ENCODE measurements at regions not wholly inside any gene's neighbourhood (a gene's known extent, or its start where the extent isn't known, plus 50 kb on each side); places are given as distances from the start of the nearest gene placed in this dataset.
"Not testable (repeated sequence)": the region's sequence is repeated elsewhere in the genome, so short reads cannot be mapped to it uniquely, and the experiment has no call there.

DNA sequence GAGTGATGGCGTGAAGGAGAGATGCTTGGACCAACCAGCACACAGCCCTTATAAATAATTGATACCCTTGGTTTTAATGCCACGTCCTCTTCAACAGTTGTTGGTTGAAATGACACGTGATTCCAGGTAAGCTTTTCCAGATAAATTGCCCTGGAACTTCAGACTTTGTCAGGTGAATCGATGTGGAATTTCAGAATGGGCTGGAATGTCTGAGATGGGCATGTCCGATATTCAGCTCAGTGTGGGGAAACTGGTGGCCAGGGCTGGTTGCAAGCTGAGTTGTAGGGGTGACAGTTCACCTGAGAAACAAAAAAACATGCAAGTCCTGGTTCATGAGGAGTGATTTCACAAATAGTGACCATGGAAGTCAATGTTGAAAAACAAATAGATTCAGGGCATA, 104.0 kb upstream of the PRKX start:
- in situ Hi-C loops (cut with MboI; ENCODE audit: low sequenced_read_pairs), result not testable (repeated sequence)

DNA sequence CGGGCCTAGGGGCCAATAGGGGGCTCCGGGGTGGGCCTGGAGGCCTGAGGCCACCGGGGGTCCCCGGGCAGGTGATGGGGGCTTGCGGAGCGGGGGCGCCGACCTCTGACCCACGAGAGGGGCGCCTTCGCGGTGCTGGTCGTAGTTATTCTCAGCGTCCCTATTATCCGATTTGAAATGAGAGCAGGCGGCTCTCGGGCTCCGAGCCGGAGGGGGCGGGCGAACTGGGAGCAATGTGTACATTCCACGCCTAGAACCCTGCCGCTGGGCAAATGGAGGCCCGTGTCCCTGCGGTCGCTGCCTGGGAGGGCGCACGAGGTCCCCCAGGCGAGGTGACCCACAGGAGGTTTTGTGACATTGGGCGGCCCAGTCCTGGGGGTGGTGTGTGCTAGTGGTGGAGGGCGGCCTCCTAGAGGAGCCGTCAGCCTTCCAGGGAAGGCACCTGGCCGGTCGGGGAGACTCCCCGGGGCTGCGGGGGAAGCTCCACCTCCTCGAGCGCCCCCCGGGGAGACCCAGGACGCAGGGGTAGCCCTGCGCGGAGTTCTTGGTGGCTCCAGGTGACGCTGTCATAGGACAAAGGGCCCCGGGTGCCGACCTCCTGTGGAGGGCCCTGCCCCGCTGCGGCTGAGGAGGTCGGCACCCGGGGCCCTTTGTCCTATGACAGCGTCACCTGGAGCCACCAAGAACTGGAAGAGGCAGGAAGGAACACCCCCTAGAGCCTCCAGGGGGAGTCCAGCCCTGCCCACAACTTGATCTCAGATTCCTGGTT, 102.6 kb upstream of the PRKX start:
- in situ Hi-C loops (cut with MboI; ENCODE audit: low sequenced_read_pairs), result no loop called here

DNA sequence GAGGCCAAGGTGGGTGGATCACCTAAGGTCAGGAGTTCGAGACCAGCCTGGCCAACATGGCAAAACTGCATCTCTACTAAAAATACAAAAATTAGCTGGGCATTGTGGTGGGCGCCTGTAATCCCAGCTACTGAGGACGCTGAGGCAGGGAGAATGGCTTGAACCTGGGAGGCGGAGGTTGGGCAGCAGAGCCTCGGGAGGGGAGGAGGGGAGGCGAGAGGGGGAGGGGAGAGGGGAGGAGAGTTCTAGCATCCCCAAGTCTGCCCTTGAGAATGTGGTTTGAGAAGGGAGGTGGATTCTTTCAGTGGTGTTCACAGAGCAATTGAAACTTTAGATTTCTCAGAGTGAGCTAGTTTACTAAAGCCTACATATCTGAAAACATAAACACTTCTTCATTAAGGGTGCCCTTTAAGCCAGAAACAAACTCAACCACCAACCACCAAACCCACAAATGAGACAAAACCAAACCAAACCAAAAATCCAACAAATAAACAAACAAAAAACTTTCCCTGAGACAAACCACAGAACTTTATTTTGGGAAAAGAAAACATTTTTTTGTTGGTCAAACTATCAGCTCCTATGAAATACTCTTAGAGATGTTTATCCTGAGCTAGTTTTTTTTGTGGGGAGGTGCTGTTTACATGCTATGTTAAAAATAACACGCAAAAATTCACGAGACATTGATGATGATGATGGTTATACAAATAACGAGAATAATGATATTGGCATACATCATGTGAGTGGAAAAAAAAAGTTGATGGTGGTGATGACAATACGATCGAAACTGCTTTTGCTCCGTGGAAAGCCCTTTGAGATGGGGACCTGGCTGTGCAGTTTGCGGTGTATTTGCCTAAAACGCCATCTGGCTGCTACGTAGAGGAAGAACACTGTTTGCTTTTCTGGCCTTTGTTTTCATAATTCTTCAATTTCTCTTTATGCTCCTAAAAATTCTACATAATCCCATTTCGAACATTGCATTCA, 98.2 kb upstream of the PRKX start:
- in situ Hi-C loops (cut with MboI; ENCODE audit: low sequenced_read_pairs), result no loop called here

- in situ Hi-C loops (cut with MboI; ENCODE audit: low sequenced_read_pairs), result no loop called here
These were observed 94.5 kb upstream of the PRKX start for GRCh38 chrX:3807906-3808305.

DNA sequence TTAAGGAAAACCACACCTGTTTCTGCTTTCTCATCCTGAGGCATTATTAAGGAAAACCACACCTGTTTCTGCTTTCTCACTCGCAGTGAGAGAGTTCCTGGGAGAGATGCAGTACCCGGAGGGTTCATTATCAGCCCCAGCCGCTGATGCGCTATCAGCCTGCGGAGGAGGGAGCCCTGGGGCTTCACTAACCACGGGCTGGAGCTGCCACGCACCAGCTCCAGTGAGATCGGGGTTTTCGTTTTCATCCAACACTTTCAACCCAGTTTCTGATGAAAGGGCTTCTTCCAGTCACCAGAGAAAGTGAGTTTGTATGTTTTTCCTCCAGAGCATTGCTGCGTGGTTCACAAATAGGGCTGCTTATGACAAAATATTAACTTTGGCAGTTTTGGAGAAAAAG, 93.2 kb upstream of the PRKX start:
- in situ Hi-C loops (cut with MboI; ENCODE audit: low sequenced_read_pairs), result no loop called here

DNA sequence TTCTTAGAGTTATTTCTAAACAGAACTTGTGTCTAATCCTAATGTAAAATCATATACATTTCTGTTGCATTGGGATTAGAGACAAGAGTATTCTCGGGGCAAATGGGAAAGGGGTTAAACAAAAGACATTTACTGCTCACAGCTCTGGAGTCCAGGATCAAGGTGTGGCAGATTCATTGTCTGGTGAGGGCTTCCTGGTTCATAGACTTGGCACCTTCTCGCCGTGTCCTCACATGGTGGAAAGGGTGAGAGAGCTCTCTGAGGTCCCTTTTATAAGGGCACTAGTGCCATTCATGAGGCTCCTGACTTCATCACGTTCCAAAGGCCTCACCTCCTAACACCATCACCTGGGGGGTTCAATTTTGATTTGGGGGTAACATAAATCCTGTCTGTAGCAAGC, 90.3 kb upstream of the PRKX start:
- in situ Hi-C loops (cut with MboI; ENCODE audit: low sequenced_read_pairs), result no loop called here

DNA sequence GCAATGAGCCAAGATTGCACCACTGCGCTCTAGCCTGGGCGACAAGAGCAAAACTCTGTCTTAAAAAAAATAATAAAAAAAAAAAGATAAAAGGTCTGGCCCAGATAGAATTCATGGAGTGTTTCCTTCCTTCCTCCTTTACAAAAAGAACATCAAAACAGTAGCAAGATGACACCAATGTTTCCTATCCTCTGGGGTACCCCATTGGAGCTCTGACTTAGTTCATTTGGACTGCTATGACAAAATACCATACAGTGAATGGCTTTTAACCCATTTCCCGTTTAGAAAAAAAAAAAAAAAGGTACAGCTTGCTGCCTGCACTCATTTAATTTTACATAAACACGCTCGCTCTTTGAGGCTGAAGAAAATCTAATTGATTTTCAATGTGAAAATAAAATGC, 89.9 kb upstream of the PRKX start:
- in situ Hi-C loops (cut with MboI; ENCODE audit: low sequenced_read_pairs), result no loop called here

GRCh38 chrX:3795411-3795810, 82.0 kb upstream of the PRKX start:
- in situ Hi-C loops (cut with MboI; ENCODE audit: low sequenced_read_pairs), result not testable (repeated sequence)

DNA sequence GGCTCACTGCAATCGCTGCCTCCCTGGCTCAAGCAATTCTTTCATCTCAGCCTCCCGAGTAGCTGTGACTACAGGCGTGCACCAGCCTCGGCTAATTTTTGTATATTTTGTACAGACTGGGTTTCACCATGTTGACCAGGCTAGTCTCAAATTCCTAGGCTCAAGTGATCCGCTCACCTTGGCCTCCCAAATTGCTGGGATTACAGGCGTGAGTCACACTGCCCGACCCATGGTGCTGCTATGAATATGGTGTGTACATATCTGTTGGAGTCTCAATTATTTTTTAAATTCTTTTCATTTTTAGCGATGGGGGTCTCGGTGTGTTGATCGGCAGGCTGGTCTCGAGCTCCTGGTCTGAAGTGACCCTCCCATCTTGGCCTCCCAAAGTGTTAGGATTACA, 78.0 kb upstream of the PRKX start:
- in situ Hi-C loops (cut with MboI; ENCODE audit: low sequenced_read_pairs), result no loop called here

DNA sequence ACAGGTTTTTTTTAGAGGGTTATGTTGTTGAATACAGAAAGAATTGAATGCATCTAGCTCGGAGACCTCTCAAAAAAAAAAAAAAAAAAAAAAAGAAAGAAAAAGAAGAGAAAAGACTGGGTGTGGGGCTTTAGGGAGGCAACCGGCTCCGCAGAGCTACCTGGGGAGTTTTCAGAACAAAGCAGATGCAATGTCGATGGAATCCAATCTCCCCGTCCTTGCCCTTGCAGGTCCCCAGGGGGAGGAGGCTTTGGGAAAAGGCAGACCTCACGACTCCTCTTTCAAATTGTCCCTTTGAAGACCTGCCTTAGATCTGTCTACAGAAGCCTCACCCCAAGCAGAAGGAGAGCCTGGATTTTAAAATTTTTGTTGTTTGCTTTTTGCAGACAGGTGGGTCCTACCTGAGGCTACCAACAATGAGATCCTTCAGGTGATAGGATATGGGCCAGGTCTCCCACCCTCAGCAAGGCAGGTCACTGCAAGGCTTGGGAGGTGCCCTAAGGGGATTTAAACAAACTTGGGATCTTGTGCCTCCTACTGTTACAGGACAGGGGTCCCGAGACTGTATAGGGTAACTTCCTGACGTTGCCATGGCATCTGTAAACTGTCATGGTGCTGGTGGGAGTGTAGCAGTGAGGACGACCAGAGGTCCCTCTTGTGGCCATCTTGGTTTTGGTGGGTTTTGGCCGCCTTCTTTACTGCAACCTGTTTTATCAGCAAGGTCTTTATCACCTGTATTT, 75.2 kb upstream of the PRKX start:
- in situ Hi-C loops (cut with MboI; ENCODE audit: low sequenced_read_pairs), result no loop called here

DNA sequence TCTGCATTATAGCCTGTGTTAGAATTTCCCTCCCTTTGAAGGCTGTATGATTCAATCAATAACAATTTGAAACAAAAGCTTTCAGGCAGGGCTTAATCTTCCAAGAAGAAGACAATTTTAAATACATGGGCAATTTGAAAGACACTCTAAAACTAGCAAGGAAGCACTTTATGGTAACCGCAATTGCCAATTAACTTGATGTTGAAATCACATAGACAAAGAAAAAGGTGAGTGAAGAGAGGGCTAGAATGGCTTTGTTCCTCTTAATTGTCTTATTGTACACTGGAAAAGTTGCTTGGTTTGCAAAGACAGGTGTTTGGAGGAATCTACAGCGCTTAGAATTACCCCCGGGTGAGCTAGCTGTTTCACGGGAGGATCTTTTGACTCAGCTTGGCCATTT, 74.4 kb upstream of the PRKX start:
- in situ Hi-C loops (cut with MboI; ENCODE audit: low sequenced_read_pairs), result no loop called here

DNA sequence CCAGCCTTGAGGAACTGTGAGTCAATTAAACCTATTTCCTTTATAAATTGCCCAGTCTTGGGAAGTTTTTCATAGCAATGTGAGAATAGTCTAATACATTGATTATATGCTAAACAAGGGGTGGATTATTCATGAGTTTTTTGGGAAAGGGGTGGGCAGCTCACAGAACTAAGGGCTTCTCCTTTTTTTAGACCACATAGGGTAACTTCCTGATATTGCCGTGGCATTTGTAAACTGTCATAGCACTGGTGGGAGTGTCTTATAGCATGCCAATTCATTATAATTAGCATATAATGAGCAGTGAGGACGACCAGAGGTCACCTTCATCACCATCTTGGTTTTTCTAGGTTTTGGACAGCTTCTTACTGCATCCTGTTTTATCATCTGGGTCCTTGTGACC, 72.4 kb upstream of the PRKX start:
- in situ Hi-C loops (cut with MboI; ENCODE audit: low sequenced_read_pairs), result not testable (repeated sequence)

DNA sequence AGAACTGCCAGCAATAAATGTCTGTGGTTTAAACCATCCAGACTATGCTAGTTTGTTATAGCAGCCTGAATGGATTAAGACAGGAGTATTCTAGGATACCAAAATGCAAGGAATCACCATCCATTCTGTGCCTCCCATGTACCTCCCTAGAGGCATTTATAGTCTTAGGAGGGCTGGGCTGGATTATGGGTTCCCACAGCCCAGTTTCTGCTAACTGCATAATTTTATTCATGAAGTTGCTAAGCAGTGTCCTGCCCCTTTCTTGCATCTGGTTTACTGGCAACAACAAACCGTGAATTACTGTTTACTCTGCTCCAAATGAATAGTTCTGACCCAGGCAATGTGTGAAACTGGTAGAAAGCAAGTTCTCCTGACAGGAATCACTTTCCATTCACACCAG, 67.1 kb upstream of the PRKX start:
- in situ Hi-C loops (cut with MboI; ENCODE audit: low sequenced_read_pairs), result no loop called here

- in situ Hi-C loops (cut with MboI; ENCODE audit: low sequenced_read_pairs), result no loop called here
These were observed 66.1 kb upstream of the PRKX start for GRCh38 chrX:3779546-3779945.

GRCh38 chrX:3777416-3777815, 64.0 kb upstream of the PRKX start:
- in situ Hi-C loops (cut with MboI; ENCODE audit: low sequenced_read_pairs), result no loop called here

GRCh38 chrX:3771766-3772165, 58.3 kb upstream of the PRKX start:
- in situ Hi-C loops (cut with MboI; ENCODE audit: low sequenced_read_pairs), result no loop called here

DNA sequence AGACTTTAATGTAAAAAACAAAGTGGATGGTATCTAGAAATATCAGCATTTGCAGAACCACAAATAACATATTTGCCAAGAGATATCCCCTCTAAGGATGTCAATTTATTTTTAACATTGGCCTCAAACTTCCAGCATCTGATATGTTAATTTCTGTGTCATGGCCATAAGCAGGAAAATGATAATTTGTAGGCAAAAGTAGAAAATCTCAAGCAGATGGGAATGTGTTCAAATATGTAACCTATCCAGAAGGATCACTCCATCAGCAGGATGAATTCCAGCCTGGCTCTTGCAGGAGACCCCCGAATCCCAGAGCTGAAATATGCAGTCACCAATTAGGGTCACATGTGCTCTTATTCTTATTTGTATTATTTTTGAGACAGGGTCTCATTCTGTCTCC, 55.4 kb upstream of the PRKX start:
- in situ Hi-C loops (cut with MboI; ENCODE audit: low sequenced_read_pairs), result no loop called here

Measured in HL-60/S4 (cell line).